GM12878 (cell line): ENCODE measurements at regions not wholly inside any gene's neighbourhood (a gene's known extent, or its start where the extent isn't known, plus 50 kb on each side); places are given as distances from the start of the nearest gene placed in this dataset.

Experiments used
- ATAC-seq: fragments of 200-7000 bp; cut with Tn5 transposase; 3 replicates; pipeline ENCODE4 v1.9.1; 2020; ENCODE audit warnings: mild to moderate bottlenecking, moderate library complexity
- BruUV-seq: library from RNA; stranded (reverse); fragments of 400-500 nt; replicated peaks from 2 replicates; lab custom pipeline; 2021; lab: Mats Ljungman, UMichigan
- CTCF ChIA-PET: fragments of 300-600 bp; sonication (Branson Sonifier 250); formaldehyde crosslinking; extraction: SDS; loops from one replicate; lab custom pipeline; 2021; ENCODE audit warnings: inconsistent platforms; lab: Yijun Ruan, JAX
- POLR2A ChIA-PET: fragments of 350-600 bp; formaldehyde crosslinking; extraction: SDS; loops from one replicate; lab custom pipeline; 2021; ENCODE audit warnings: inconsistent platforms; lab: Charles Lee
- RAD21 ChIA-PET: fragments of 300-600 bp; sonication (Branson Sonifier 250); formaldehyde crosslinking; loops from one replicate; lab custom pipeline; 2023; ENCODE audit warnings: antibody characterized with exemption; ENCODE audit not compliant: unreplicated experiment; lab: Charles Lee
- SMC1A ChIA-PET: fragments of 300-600 bp; sonication (Branson Sonifier 250); formaldehyde crosslinking; loops from one replicate; lab custom pipeline; 2023; ENCODE audit not compliant: unreplicated experiment, uncharacterized antibody; lab: Charles Lee
- DNase-seq: peaks from one replicate; pipeline ENCODE4 v3.0.0-alpha.2; 2011; ENCODE audit warnings: low read depth, low spot score
- FAIRE-seq: peaks from 3 replicates; lab custom pipeline; 2011; peaks lifted over from hg19 to GRCh38; lab: Jason Lieb, UNC
- H2AFZ ChIP-seq: 2 replicates; pipeline ENCODE4 v1.6.0; 2011; ENCODE audit warnings: low read depth, low read length, control low read depth; ENCODE audit not compliant: control insufficient read depth
- H3K27ac ChIP-seq: 2 replicates; pipeline ENCODE4 v1.5.1; 2011; ENCODE audit warnings: control low read depth; ENCODE audit not compliant: control insufficient read depth, insufficient read depth
- H3K27me3 ChIP-seq, 2 experiments: replicated peaks in 1 of 2; 2 replicates each; pipeline versions ENCODE4 v1.6.0 to v1.6.1; 2011; ENCODE audit warnings: low read length in 1 of 2; ENCODE audit not compliant: control insufficient read depth in 2 of 2, insufficient read depth in 2 of 2
- H3K36me3 ChIP-seq, 2 experiments: 2 replicates each; pipeline ENCODE4 v1.5.1; 2011; ENCODE audit warnings: low read length in 1 of 2; ENCODE audit not compliant: control insufficient read depth in 2 of 2, insufficient read depth in 2 of 2
- H3K4me1 ChIP-seq: 2 replicates; pipeline ENCODE4 v1.6.1; 2011; ENCODE audit warnings: mild to moderate bottlenecking, low read length, moderate library complexity, mixed read lengths; ENCODE audit not compliant: control insufficient read depth, insufficient read depth
- H3K4me2 ChIP-seq: 2 replicates; pipeline ENCODE4 v1.6.0; 2011; ENCODE audit warnings: control low read depth; ENCODE audit not compliant: control insufficient read depth, insufficient read depth
- H3K4me3 ChIP-seq: fragments of 200-600 bp; sonication (generic); 2 replicates; pipeline ENCODE4 v1.5.1; 2016
- H3K79me2 ChIP-seq: 2 replicates; pipeline ENCODE4 v1.6.0; 2011; ENCODE audit warnings: low read length; ENCODE audit not compliant: control insufficient read depth, insufficient read depth
- H3K9ac ChIP-seq: 2 replicates; pipeline ENCODE4 v1.8.0; 2011; ENCODE audit warnings: low read length, control low read depth, mixed read lengths; ENCODE audit not compliant: control insufficient read depth, insufficient read depth
- H3K9me3 ChIP-seq: replicated peaks from 3 replicates; pipeline ENCODE4 v1.5.1; 2011; ENCODE audit warnings: mild to moderate bottlenecking, low read length; ENCODE audit not compliant: control insufficient read depth, insufficient read depth
- H4K20me1 ChIP-seq: 2 replicates; pipeline ENCODE4 v1.6.0; 2011; ENCODE audit not compliant: control insufficient read depth, insufficient read depth
- BACH1 ChIP-seq: fragments of 450-650 bp; IDR thresholded peaks from 2 replicates; pipeline ENCODE4 v1.6.1; 2017; ENCODE audit warnings: mild to moderate bottlenecking, borderline replicate concordance
- BCL3 ChIP-seq: IDR thresholded peaks from 2 replicates; pipeline ENCODE4 v1.6.1; 2011; ENCODE audit warnings: borderline replicate concordance, low read depth, mild to moderate bottlenecking, moderate library complexity, low read length; ENCODE audit not compliant: insufficient read depth, poor library complexity, severe bottlenecking
- BRCA1 ChIP-seq: IDR thresholded peaks from 2 replicates; pipeline ENCODE4 v1.6.1; 2011; ENCODE audit warnings: low read depth, low read length, improper control_type of control experiment
- FOS ChIP-seq: IDR thresholded peaks from 3 replicates; pipeline ENCODE4 v1.6.1; 2011; ENCODE audit warnings: borderline replicate concordance; ENCODE audit not compliant: insufficient read length; ENCODE audit errors: extremely low read depth
- GABPA ChIP-seq: IDR thresholded peaks from 2 replicates; pipeline ENCODE4 v1.6.1; 2014; ENCODE audit warnings: antibody characterized with exemption, low read depth, mild to moderate bottlenecking, inconsistent platforms
- IRF5 ChIP-seq: fragments of 450-650 bp; IDR thresholded peaks from 2 replicates; pipeline ENCODE4 v1.6.1; 2017; ENCODE audit warnings: borderline replicate concordance
- NBN ChIP-seq: fragments of 450-650 bp; IDR thresholded peaks from 2 replicates; pipeline ENCODE4 v1.6.1; 2016
- PBX3 ChIP-seq: IDR thresholded peaks from 2 replicates; pipeline ENCODE4 v1.6.1; 2011; ENCODE audit warnings: mild to moderate bottlenecking, low read depth, low read length, moderate library complexity; ENCODE audit not compliant: insufficient replicate concordance
- POLR2AphosphoS2 ChIP-seq: IDR thresholded peaks from 2 replicates; pipeline ENCODE4 v1.6.1; 2011; ENCODE audit warnings: low read depth, mild to moderate bottlenecking, low read length, improper control_type of control experiment, moderate library complexity
- RAD21 ChIP-seq: IDR thresholded peaks from 2 replicates; pipeline ENCODE4 v1.6.1; 2011; ENCODE audit warnings: mild to moderate bottlenecking, low read depth, low read length, moderate library complexity; ENCODE audit not compliant: insufficient read depth
- SP1 ChIP-seq: IDR thresholded peaks from one replicate; pipeline ENCODE4 v1.6.1; 2011; ENCODE audit warnings: low read depth, low read length
- SRF ChIP-seq, 2 experiments: IDR thresholded peaks; 2 replicates each; pipeline ENCODE4 v1.6.1; 2011; ENCODE audit warnings: low read depth in 2 of 2, low read length in 2 of 2, mild to moderate bottlenecking in 1 of 2, moderate library complexity in 1 of 2
- SUPT20H ChIP-seq: IDR thresholded peaks from 2 replicates; pipeline ENCODE4 v1.6.1; 2011; ENCODE audit warnings: low read depth, mild to moderate bottlenecking, low read length, moderate library complexity, borderline replicate concordance; ENCODE audit not compliant: control insufficient read depth
- WGBS: methylation state at CpG from one replicate; pipeline ENCODE4 v1.1.6; 2016; ENCODE audit warnings: low lambda C conversion rate; ENCODE audit not compliant: insufficient replicate concordance, insufficient coverage; ENCODE audit errors: missing lambda C conversion rate; 5-methylcytosine and 5-hydroxymethylcytosine counted together
- in situ Hi-C: fragments of 300-500 bp; cut with MboI; formaldehyde crosslinking; loops from 9 replicates; pipeline ENCODE4 v1.14.3; 2018; ENCODE audit warnings: mixed read lengths
- intact Hi-C: fragments of 100-400 bp; cut with micrococcal nuclease; formaldehyde crosslinking; loops from one replicate; pipeline ENCODE4 v1.14.2; 2022; ENCODE audit not compliant: unreplicated experiment

- no peak for ATAC-seq
- no peaks in the 10 kb centered on the region for H3K4me1 ChIP-seq
- POLR2A ChIA-PET: no interaction called here
- H4K20me1 ChIP-seq: no peaks in the 10 kb centered on the region
- H3K79me2 ChIP-seq: no peaks in the 10 kb centered on the region
- no peak overlapping the region for H3K27ac ChIP-seq
- CTCF ChIA-PET: no interaction called here
- no peaks in the 10 kb centered on the region for H3K27me3 ChIP-seq
- no peak overlapping the region for H3K4me3 ChIP-seq
- TF ChIP-seq SP1 (no peak), GABPA (no peak), SUPT20H (no peak)
- TF ChIP-seq, all 136 proteins: peak for 0
- no peak for DNase-seq
- Histone ChIP-seq H3K4me2 (no peak overlapping the region), H3K9ac (no peak overlapping the region), H3K9me3 (no peaks in the 10 kb centered on the region; the same call in 2 of the 3 replicates), H2AFZ (no peak overlapping the region), H3K36me3 (no peaks in the 10 kb centered on the region)
- intact Hi-C loops: no loop called here
- WGBS: 57% methylated on average over 14 of the region's 14 CpGs
- BruUV-seq: no TSS peak
- in situ Hi-C loops: no loop called here
- ChIA-PET SMC1A (no interaction called here), RAD21 (no interaction called here)
- FAIRE-seq: no peak
Observed at GRCh38 chr18:78247615-78248289, 731.9 kb upstream of the SALL3 start.

GRCh38 chr18:78255013-78255412 is 724.6 kb upstream of the SALL3 start:
- no peak for ATAC-seq
- Histone ChIP-seq H2AFZ (no peak overlapping the region), H3K79me2 (no peaks in the 10 kb centered on the region), H3K4me3 (no peak overlapping the region), H3K9me3 (no peaks in the 10 kb centered on the region; the same call in 2 of the 3 replicates), H3K4me2 (no peak overlapping the region), H4K20me1 (no peaks in the 10 kb centered on the region), H3K27me3 (no peaks in the 10 kb centered on the region), H3K36me3 (no peaks in the 10 kb centered on the region), H3K27ac (no peak overlapping the region), H3K4me1 (no peaks in the 10 kb centered on the region), H3K9ac (no peak overlapping the region)
- FAIRE-seq: no peak
- BruUV-seq: no TSS peak
- SMC1A ChIA-PET: no interaction called here
- CTCF ChIA-PET: no interaction called here
- intact Hi-C loops (no loop called here), in situ Hi-C loops (no loop called here)
- no peak for DNase-seq
- RAD21 ChIA-PET: no interaction called here
- WGBS: 37% methylated on average over 10 of the region's 10 CpGs
- POLR2A ChIA-PET: no interaction called here
- TF ChIP-seq FOS: no peak
- TF ChIP-seq IRF5: no peak
- TF ChIP-seq BCL3: no peak
- no peak for TF ChIP-seq SP1
- no peak for TF ChIP-seq RAD21
- no peak for TF ChIP-seq BRCA1
- TF ChIP-seq POLR2AphosphoS2: no peak
- TF ChIP-seq PBX3: no peak
- no peak for TF ChIP-seq SRF (IDR thresholded peaks at IDR 0.05; ENCODE audit: low read depth in 2 of 2, low read length in 2 of 2)
- TF ChIP-seq NBN: no peak
- TF ChIP-seq BACH1: no peak
